GM10266 (cell line): ENCODE measurements at regions not wholly inside any gene's neighbourhood (a gene's known extent, or its start where the extent isn't known, plus 50 kb on each side); places are given as distances from the start of the nearest gene placed in this dataset.

Source experiments
- DNase-seq: peaks from one replicate; pipeline ENCODE4 v3.0.0; 2012; ENCODE audit errors: extremely low spot score
- TF ChIP-seq, protein P1 (sequence below): IDR thresholded peaks from 2 replicates; pipeline ENCODE4 v1.5.1; 2012; ENCODE audit warnings: mild to moderate bottlenecking, low read depth; ENCODE audit not compliant: control insufficient read depth, insufficient read depth; ENCODE audit errors: missing control alignments

DNA sequence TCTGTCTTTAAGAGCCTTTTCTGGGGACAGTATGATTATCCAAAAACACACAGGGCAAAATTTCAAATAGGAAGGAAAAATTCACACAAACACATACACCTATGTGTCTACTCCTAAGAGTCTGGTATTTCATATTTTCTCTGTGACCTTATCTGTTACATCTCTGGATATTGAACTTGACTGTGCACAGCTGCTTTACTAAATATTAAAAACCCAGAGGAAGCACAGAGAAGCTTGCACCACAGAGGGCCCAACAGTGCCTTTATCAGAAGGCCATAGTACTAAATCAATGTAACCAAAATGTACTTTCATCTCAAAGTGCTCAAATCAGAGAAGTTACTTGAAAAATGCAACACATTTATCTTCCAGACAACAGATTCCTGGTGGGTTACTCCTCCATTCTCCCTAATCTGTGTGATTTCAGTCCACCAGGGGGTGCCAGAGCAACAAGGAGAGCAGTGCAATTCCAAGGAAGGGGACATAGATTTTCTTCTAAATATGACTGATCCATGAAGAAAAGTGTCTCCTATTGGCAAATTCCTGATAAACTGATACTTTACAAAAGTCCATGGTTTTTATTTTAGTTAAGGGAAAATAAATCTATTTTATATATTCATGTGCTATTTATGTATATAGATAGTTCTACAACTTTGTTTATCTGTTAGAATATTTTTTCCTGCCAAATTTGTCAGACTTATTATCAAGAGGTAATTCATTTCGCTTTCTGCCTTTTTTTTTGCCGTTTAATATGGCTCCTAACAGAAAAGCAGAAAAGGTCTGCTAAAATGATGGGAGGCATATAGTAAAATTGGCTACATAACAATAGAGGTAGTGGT lies 617.6 kb downstream of the LRFN5 start:
- TF ChIP-seq, protein P1, sequence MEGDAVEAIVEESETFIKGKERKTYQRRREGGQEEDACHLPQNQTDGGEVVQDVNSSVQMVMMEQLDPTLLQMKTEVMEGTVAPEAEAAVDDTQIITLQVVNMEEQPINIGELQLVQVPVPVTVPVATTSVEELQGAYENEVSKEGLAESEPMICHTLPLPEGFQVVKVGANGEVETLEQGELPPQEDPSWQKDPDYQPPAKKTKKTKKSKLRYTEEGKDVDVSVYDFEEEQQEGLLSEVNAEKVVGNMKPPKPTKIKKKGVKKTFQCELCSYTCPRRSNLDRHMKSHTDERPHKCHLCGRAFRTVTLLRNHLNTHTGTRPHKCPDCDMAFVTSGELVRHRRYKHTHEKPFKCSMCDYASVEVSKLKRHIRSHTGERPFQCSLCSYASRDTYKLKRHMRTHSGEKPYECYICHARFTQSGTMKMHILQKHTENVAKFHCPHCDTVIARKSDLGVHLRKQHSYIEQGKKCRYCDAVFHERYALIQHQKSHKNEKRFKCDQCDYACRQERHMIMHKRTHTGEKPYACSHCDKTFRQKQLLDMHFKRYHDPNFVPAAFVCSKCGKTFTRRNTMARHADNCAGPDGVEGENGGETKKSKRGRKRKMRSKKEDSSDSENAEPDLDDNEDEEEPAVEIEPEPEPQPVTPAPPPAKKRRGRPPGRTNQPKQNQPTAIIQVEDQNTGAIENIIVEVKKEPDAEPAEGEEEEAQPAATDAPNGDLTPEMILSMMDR: peak; percentile 74
- peak; percentile 13 for DNase-seq

DNA sequence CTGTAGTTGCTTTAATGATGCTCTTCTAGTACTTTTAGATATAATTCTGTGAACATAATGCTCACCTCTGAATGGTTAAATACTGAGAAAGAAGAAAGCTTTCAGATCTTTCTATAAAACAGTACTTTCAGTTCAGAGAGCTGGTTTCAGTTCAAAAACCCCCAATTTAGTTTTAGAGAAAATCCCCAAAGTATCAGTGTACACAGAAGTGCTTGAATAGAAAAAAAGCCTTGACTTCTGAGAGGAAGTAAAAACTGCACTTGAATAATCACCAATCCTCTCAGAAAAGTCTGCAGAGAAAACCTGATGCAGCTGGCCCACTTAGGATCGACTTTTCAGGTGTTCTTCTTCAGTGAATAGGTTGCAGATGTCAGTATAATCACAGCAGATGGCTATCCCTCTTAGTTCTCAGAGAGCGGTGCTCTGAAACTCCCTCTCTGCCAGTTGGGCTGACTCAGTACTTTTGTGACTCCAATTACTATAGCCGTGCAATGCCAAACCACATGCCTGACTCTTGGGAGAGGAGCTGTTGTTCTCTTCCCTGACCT lies 616.3 kb downstream of the LRFN5 start:
- TF ChIP-seq, protein P1: no peak
- peak; percentile 25 for DNase-seq

DNA sequence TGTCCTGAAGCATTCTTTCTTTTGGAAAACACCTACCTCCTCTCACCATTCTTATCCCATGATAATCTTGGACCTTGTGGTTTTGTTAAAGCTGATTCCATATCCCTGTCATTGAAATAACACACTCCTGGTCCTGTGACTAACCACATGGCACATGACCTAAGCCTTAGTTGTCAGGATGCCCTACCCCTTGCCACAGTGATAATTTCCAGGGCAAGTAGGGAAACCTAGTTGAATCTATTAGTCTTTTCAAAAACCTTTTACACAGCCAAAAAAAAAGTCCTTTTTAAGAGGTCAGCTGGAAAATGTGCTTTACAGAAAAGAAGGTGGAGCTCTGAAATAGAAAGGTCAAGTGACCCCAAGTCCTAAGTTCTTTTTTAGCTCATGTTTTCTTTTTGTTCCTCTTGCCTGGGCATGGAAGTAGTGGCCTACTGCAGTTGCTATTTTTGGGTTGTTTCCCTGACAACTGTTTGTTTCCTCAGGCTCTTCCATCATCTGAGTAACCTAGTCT lies 608.4 kb downstream of the LRFN5 start:
- TF ChIP-seq, protein P1: no peak
- no peak for DNase-seq

DNA sequence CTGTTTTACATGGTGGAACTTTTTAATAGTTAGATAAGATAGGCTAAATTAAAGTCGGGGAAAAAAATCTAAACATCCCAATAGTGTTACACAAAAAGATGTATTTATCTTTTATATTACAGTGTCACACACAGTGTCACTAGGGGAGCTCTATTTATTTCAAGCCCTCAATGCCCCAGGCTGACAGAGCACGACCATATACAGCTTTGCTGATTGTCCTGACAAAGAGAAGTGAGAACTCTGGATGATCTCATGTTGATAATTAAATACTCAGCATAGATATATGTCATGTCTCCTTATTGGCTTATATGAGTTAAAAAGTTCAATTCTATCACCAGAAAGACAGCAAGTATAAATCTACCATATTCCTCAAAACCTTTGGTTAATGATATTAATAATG lies 594.3 kb downstream of the LRFN5 start:
- no peak for DNase-seq
- TF ChIP-seq, protein P1: no peak

DNA sequence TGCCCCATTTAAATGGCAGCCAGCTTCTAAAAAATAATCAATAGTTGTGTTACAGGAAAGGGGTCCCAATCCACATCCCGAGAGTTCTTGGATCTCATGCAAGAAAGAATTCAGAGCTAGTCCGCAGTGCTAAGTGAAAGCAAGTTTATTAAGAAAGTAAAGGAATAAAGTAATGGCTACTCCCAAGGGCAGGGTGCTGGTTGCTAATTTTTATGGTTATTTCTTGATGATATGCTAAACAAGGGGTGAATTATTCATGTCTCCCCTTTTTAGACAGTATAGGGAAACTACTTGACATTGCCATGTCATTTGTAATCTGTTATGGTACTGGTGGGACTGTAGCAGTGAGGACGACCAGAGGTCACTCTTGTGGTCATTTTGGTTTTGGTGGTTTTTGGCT lies 591.3 kb downstream of the LRFN5 start:
- TF ChIP-seq, protein P1: no peak
- DNase-seq: no peak

DNA sequence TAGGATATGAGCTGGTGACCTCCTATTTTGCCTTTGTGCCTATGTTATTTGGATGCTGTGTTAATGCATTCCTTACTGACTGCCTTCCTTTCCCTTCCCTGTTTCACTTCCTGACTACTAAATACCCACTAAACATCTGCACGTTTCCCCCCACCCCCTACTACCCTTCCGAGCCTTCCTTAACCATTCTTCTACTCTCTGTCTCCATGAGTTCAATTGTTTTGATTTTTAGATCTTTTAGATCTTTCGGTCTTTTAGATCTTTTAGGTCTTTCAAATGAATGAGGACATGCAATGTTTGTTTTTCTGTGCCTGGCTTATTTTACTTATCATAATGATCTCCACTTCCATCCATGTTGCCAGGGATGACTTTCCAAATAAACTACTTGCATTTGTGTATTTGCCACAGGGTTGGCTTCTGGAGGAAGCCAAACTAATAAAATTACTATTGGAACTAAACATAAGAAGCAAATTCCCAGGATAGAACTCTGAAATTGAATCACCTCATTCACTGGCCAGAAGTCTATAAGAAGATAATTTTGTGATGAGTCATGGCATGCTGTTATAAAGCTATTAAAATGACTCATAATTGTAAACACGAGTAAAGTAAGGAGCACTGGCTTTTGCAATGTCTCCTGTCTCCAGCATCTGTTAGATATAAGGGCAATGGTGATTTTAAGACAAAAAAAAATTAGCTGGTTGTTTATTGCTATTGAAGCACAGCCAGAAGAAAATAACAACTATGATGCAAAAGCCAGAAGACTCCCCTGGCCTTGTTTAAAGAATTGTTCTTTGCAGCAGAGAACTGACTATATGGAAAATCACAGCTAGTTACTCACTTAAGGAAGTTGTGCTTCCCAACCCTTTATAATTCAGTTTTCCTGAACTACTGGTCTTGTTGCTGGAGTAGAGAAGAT lies 586.3 kb downstream of the LRFN5 start:
- DNase-seq: no peak
- TF ChIP-seq, protein P1: no peak

DNA sequence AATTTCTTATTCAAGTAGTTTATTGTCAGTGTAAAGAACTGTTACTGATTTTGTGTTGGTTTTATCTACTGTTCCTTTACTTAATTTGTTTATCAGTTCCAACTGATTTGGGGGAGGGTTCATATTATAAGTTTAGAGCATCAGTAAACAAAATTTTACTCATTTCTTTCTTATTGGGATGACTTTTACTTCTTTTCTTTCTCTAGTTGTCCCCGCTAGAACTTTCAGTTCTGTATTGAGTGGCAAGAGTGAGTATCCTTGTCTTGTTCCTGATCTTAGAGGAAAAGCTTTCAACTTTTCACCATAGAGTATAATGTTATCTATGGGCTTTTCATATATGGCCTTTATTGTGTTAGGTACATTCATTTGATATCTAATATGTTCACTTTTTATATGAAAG lies 584.1 kb downstream of the LRFN5 start:
- TF ChIP-seq, protein P1: no peak

More for the DNA sequence above, 584.1 kb downstream of the LRFN5 start:
- DNase-seq: no peak
